ENCODE measurements at regions not wholly inside any gene's neighbourhood (a gene's known extent, or its start where the extent isn't known, plus 50 kb on each side); places are given as distances from the start of the nearest gene placed in this dataset.

DNA sequence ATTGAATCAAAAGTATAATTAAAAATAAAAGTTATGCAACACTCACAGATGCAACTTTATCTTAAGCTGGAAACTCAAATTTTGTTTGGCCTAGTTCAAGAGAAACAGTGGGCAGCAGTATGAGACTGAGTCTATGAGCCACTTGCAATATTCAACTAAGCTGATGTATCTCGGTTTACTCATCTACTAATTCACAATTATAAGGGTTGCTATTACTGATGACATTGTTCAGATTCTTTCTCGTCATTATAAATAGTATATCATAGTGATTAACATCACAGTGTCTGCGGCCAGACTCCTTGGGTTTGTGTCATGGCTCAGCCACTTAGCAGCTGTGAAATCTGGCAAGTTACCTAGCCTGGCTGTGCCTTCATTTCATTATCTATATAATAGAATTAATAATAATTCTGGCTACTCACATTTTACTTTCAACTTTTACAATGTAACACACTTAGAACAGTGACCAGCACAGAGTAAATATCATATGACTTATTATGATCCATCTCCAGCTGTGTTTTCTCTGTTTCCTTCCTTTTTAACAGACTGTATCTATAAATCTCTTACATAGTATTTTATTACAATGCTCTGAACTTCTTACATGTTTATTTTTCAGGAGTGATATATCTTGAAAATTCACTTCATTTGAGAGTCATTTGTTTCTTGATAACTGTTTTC is 194.3 kb upstream of the RGS18 start:
- TF ChIP-seq, protein P1, sequence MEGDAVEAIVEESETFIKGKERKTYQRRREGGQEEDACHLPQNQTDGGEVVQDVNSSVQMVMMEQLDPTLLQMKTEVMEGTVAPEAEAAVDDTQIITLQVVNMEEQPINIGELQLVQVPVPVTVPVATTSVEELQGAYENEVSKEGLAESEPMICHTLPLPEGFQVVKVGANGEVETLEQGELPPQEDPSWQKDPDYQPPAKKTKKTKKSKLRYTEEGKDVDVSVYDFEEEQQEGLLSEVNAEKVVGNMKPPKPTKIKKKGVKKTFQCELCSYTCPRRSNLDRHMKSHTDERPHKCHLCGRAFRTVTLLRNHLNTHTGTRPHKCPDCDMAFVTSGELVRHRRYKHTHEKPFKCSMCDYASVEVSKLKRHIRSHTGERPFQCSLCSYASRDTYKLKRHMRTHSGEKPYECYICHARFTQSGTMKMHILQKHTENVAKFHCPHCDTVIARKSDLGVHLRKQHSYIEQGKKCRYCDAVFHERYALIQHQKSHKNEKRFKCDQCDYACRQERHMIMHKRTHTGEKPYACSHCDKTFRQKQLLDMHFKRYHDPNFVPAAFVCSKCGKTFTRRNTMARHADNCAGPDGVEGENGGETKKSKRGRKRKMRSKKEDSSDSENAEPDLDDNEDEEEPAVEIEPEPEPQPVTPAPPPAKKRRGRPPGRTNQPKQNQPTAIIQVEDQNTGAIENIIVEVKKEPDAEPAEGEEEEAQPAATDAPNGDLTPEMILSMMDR (IDR thresholded peaks at IDR 0.05) = no peak
- TF ChIP-seq POLR2A (IDR thresholded peaks at IDR 0.05; ENCODE audit: low read depth) (no peak), POLR2AphosphoS5 (IDR thresholded peaks at IDR 0.05) (no peak), EP300 (IDR thresholded peaks at IDR 0.05) (no peak)
